SK-N-SH (cell line): ENCODE measurements at regions not wholly inside any gene's neighbourhood (a gene's known extent, or its start where the extent isn't known, plus 50 kb on each side); places are given as distances from the start of the nearest gene placed in this dataset.
"Not testable (repeated sequence)": the region's sequence is repeated elsewhere in the genome, so short reads cannot be mapped to it uniquely, and the experiment has no call there.

Experiments used
- CTCF ChIA-PET: fragments of 300-600, 350-600 bp; formaldehyde crosslinking; extraction: SDS; loops from one replicate; lab custom pipeline; 2021; lab: Yijun Ruan, JAX
- POLR2A ChIA-PET: fragments of 350-600 bp; sonication (Branson Sonifier 250); formaldehyde crosslinking; extraction: SDS; loops from one replicate; lab custom pipeline; 2020; ENCODE audit warnings: antibody characterized with exemption, inconsistent platforms; lab: Yijun Ruan, JAX
- DNase-seq: peaks from one replicate; pipeline ENCODE4 v3.0.0; 2012
- H2AFZ ChIP-seq: fragments of 200-600 bp; sonication (generic); 2 replicates; pipeline ENCODE4 v1.8.1; 2016; ENCODE audit warnings: antibody characterized with exemption, mild to moderate bottlenecking, low read depth
- H3F3A ChIP-seq: fragments of 200-600 bp; sonication (generic); replicated peaks from 2 replicates; pipeline ENCODE3; 2016; ENCODE audit warnings: antibody characterized with exemption, mild to moderate bottlenecking; ENCODE audit not compliant: insufficient read depth
- H3K27ac ChIP-seq, 2 experiments: fragments of 200-500 bp in 1 of 2; fragments of 200-600 bp in 1 of 2; sonication (Bioruptor generic) in 1 of 2; sonication (generic), shearing (Covaris generic) in 1 of 2; 2 replicates each; pipeline versions ENCODE4 v1.5.1 to v1.6.1; 2014 to 2016; ENCODE audit warnings: low read depth in 2 of 2, inconsistent platforms in 1 of 2, low read length in 1 of 2, mild to moderate bottlenecking in 1 of 2, mixed read lengths in 1 of 2
- H3K27me3 ChIP-seq: fragments of 200-600 bp; sonication (generic), shearing (Covaris generic); 2 replicates; pipeline ENCODE4 v1.6.1; 2016; ENCODE audit warnings: mixed run types; ENCODE audit not compliant: insufficient read depth
- H3K36me3 ChIP-seq, 2 experiments: fragments of 200-500 bp in 1 of 2; fragments of 200-600 bp in 1 of 2; sonication (Bioruptor generic) in 1 of 2; sonication (generic) in 1 of 2; replicated peaks in 1 of 2; 2 replicates each; pipeline versions ENCODE3 to v1.5.1; 2014 to 2016; ENCODE audit warnings: low read length in 1 of 2, mild to moderate bottlenecking in 1 of 2; ENCODE audit not compliant: insufficient read depth in 2 of 2, control insufficient read depth in 1 of 2
- H3K4me1 ChIP-seq, 2 experiments: fragments of 200-500 bp in 1 of 2; fragments of 200-600 bp in 1 of 2; sonication (Bioruptor generic) in 1 of 2; sonication (generic), shearing (Covaris generic) in 1 of 2; 2 replicates each; pipeline versions ENCODE4 v1.5.1 to v1.6.1; 2014 to 2016; ENCODE audit warnings: low read depth in 1 of 2, low read length in 1 of 2, mixed run types in 1 of 2; ENCODE audit not compliant: insufficient read depth in 2 of 2, control insufficient read depth in 1 of 2
- H3K4me2 ChIP-seq: fragments of 200-600 bp; sonication (generic), shearing (Covaris generic); 2 replicates; pipeline ENCODE4 v1.6.1; 2017; ENCODE audit warnings: mixed run types
- H3K4me3 ChIP-seq, 2 experiments: fragments of 200-500 bp in 1 of 2; fragments of 200-600 bp in 1 of 2; sonication (Bioruptor generic) in 1 of 2; sonication (generic), shearing (Covaris generic) in 1 of 2; 2 replicates each; pipeline versions ENCODE4 v1.5.1 to v1.8.1; 2014 to 2016; ENCODE audit warnings: low read depth in 2 of 2, inconsistent platforms in 1 of 2, low read length in 1 of 2, mild to moderate bottlenecking in 1 of 2, mixed read lengths in 1 of 2, moderate library complexity in 1 of 2
- H3K79me2 ChIP-seq: fragments of 200-600 bp; sonication (generic); 2 replicates; pipeline ENCODE4 v1.8.1; 2017; ENCODE audit warnings: mild to moderate bottlenecking; ENCODE audit not compliant: insufficient read depth
- H3K9ac ChIP-seq: fragments of 200-600 bp; sonication (generic); 2 replicates; pipeline ENCODE4 v1.6.1; 2017; ENCODE audit warnings: mixed run types
- H3K9me2 ChIP-seq: fragments of 200-600 bp; sonication (generic); 2 replicates; pipeline ENCODE4 v1.6.1; 2017; ENCODE audit warnings: mixed run types
- H3K9me3 ChIP-seq: fragments of 200-600 bp; sonication (generic); 2 replicates; pipeline ENCODE4 v1.6.1; 2017; ENCODE audit warnings: mixed run types, mild to moderate bottlenecking, moderate library complexity
- H4K20me1 ChIP-seq: fragments of 200-600 bp; sonication (generic); 2 replicates; pipeline ENCODE4 v1.6.1; 2017; ENCODE audit warnings: mild to moderate bottlenecking, mixed run types; ENCODE audit not compliant: insufficient read depth
- CTCF ChIP-seq: fragments of 200-600 bp; sonication (generic); IDR thresholded peaks from 2 replicates; pipeline ENCODE4 v1.6.1; 2017; ENCODE audit warnings: antibody characterized with exemption, mild to moderate bottlenecking, moderate library complexity
- ELF1 ChIP-seq: IDR thresholded peaks from 2 replicates; pipeline ENCODE4 v1.4.0; 2012
- EZH2phosphoT487 ChIP-seq: fragments of 200-600 bp; sonication (generic); IDR thresholded peaks from 2 replicates; pipeline ENCODE4 v1.6.1; 2017; ENCODE audit warnings: low read depth, mixed run types, mild to moderate bottlenecking, antibody characterized with exemption, moderate library complexity, borderline replicate concordance
- IRF3 ChIP-seq: fragments of 150-350 bp; IDR thresholded peaks from 2 replicates; pipeline ENCODE4 v1.6.1; 2016; ENCODE audit warnings: mild to moderate bottlenecking, low read depth, low read length
- JUND ChIP-seq: IDR thresholded peaks from 2 replicates; pipeline ENCODE4 v1.4.0; 2012
- PBX3 ChIP-seq: IDR thresholded peaks from 2 replicates; pipeline ENCODE4; 2012
- USF2 ChIP-seq: fragments of 150-350 bp; IDR thresholded peaks from 2 replicates; pipeline ENCODE4 v1.6.1; 2017; ENCODE audit warnings: antibody characterized with exemption, low read length, low read depth, borderline replicate concordance
- WGBS: methylation state at CpG from one replicate; pipeline ENCODE4 v1.1.6; 2017; ENCODE audit warnings: low lambda C conversion rate; 5-methylcytosine and 5-hydroxymethylcytosine counted together

- Histone ChIP-seq H4K20me1 (no peaks in the 10 kb centered on the region), H2AFZ (peak overlapping the region; percentile 70; the same call in 1 of the 2 replicates), H3F3A (peaks cover 30% of the 10 kb centered on the region), H3K4me3 (no peak overlapping the region), H3K9me2 (no peaks in the 10 kb centered on the region), H3K9ac (no peak overlapping the region), H3K9me3 (no peaks in the 10 kb centered on the region), H3K27ac (peak overlapping the region; percentile 73; a peak in 3 of 4 replicates), H3K4me1 (peaks cover 0 to 24% of the 10 kb centered on the region in 2 experiments; a peak in 3 of 4 replicates), H3K79me2 (no peaks in the 10 kb centered on the region), H3K27me3 (no peaks in the 10 kb centered on the region), H3K4me2 (peak overlapping the region; percentile 8; the same call in 1 of the 2 replicates), H3K36me3 (no peaks in the 10 kb centered on the region)
- TF ChIP-seq IRF3 (no peak), EZH2phosphoT487 (no peak), CTCF (0 out of 2 replicates have a peak, but pooled peaks have one; percentile 1), ELF1 (no peak), USF2 (no peak)
- DNase-seq = no peak
- WGBS = 73% methylated on average over 3 of the region's 3 CpGs
- CTCF ChIA-PET = no interaction called here
- POLR2A ChIA-PET = no interaction called here
Measured at GRCh38 chr9:29625931-29626330, 2052.7 kb upstream of the C9orf72 start.

GRCh38 chr9:29628856-29629255 is 2055.6 kb upstream of the C9orf72 start:
- Histone ChIP-seq H3F3A (peaks cover 23% of the 10 kb centered on the region), H3K27ac (peak overlapping the region in 1 of 2 experiments; percentile 21; a peak in 1 of 4 replicates), H3K4me1 (peaks cover 0 to 17% of the 10 kb centered on the region in 2 experiments; a peak in 3 of 4 replicates)
- H3K79me2 ChIP-seq, H3K9ac ChIP-seq, POLR2A ChIA-PET, H2AFZ ChIP-seq, H3K36me3 ChIP-seq, H3K4me2 ChIP-seq, DNase-seq, H4K20me1 ChIP-seq, CTCF ChIA-PET, H3K4me3 ChIP-seq, H3K9me3 ChIP-seq, H3K9me2 ChIP-seq, H3K27me3 ChIP-seq: not testable (repeated sequence)
- TF ChIP-seq JUND (peak; percentile 8; the same call in 1 of the 2 replicates), PBX3 (peak; percentile 57)
- 87% methylated on average over 1 of the region's 1 CpG for WGBS
